ENCODE measurements at regions not wholly inside any gene's neighbourhood (a gene's known extent, or its start where the extent isn't known, plus 50 kb on each side); places are given as distances from the start of the nearest gene placed in this dataset.

DNA sequence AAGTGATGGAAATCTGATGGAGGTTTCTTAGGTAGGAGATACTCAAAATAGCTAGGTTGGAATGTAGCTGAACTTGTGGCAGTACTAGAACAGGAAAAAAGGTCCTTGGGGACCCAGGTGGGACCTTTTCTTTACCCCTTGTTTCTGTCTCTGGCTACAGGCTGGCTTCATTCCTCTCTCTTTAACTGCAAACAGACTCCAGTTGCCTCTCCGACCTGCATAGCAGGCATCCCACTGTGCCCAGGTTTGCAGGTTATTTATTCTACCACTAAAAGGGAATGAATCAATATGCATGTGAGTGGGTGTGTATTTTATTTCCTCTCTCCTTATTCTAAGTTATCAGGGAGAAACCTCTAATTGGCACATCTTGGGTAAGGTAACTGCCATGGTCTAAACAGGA lies 758.1 kb downstream of the MED13L start:
- H3K27ac ChIP-seq (ENCODE audit: low read length) = no peak overlapping the region
- H3K4me3 ChIP-seq (ENCODE audit: low read length) = no peak overlapping the region
- H3K9me3 ChIP-seq (ENCODE audit: low read length) = no peaks in the 10 kb centered on the region
- H3K9ac ChIP-seq (ENCODE audit: low read length) = no peak overlapping the region
- no peaks in the 10 kb centered on the region for H3K36me3 ChIP-seq (ENCODE audit: insufficient read depth, low read length)
- no peaks in the 10 kb centered on the region for H4K20me1 ChIP-seq (ENCODE audit: insufficient read depth)
- no peaks in the 10 kb centered on the region for H3K9me2 ChIP-seq (ENCODE audit: insufficient read depth, low read length)
- H3K4me2 ChIP-seq (ENCODE audit: low read length) = no peak overlapping the region
- no peaks in the 10 kb centered on the region for H3K79me2 ChIP-seq (replicated peaks; ENCODE audit: insufficient read depth, low read length)
- no peak for TF ChIP-seq SMC3 (conservative IDR thresholded peaks at IDR 0.05; ENCODE audit: poor library complexity)
- no peak for TF ChIP-seq EZH2 (IDR thresholded peaks at IDR 0.05; ENCODE audit: borderline replicate concordance, insufficient read depth, low read length, poor library complexity, severe bottlenecking)
- no peak for TF ChIP-seq EP300 (conservative IDR thresholded peaks at IDR 0.05; ENCODE audit: poor library complexity, severe bottlenecking)
- TF ChIP-seq RAD21 (conservative IDR thresholded peaks at IDR 0.05) = no peak
- TF ChIP-seq, protein P1, sequence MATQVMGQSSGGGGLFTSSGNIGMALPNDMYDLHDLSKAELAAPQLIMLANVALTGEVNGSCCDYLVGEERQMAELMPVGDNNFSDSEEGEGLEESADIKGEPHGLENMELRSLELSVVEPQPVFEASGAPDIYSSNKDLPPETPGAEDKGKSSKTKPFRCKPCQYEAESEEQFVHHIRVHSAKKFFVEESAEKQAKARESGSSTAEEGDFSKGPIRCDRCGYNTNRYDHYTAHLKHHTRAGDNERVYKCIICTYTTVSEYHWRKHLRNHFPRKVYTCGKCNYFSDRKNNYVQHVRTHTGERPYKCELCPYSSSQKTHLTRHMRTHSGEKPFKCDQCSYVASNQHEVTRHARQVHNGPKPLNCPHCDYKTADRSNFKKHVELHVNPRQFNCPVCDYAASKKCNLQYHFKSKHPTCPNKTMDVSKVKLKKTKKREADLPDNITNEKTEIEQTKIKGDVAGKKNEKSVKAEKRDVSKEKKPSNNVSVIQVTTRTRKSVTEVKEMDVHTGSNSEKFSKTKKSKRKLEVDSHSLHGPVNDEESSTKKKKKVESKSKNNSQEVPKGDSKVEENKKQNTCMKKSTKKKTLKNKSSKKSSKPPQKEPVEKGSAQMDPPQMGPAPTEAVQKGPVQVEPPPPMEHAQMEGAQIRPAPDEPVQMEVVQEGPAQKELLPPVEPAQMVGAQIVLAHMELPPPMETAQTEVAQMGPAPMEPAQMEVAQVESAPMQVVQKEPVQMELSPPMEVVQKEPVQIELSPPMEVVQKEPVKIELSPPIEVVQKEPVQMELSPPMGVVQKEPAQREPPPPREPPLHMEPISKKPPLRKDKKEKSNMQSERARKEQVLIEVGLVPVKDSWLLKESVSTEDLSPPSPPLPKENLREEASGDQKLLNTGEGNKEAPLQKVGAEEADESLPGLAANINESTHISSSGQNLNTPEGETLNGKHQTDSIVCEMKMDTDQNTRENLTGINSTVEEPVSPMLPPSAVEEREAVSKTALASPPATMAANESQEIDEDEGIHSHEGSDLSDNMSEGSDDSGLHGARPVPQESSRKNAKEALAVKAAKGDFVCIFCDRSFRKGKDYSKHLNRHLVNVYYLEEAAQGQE (IDR thresholded peaks at IDR 0.05; ENCODE audit: borderline replicate concordance) = no peak
- no peak for TF ChIP-seq MXI1 (conservative IDR thresholded peaks at IDR 0.05; ENCODE audit: poor library complexity, severe bottlenecking)
- TF ChIP-seq TAF1 (IDR thresholded peaks at IDR 0.05; ENCODE audit: low read depth) = no peak
- no peak for TF ChIP-seq POLR2AphosphoS5 (IDR thresholded peaks at IDR 0.05)
- TF ChIP-seq, protein P2, sequence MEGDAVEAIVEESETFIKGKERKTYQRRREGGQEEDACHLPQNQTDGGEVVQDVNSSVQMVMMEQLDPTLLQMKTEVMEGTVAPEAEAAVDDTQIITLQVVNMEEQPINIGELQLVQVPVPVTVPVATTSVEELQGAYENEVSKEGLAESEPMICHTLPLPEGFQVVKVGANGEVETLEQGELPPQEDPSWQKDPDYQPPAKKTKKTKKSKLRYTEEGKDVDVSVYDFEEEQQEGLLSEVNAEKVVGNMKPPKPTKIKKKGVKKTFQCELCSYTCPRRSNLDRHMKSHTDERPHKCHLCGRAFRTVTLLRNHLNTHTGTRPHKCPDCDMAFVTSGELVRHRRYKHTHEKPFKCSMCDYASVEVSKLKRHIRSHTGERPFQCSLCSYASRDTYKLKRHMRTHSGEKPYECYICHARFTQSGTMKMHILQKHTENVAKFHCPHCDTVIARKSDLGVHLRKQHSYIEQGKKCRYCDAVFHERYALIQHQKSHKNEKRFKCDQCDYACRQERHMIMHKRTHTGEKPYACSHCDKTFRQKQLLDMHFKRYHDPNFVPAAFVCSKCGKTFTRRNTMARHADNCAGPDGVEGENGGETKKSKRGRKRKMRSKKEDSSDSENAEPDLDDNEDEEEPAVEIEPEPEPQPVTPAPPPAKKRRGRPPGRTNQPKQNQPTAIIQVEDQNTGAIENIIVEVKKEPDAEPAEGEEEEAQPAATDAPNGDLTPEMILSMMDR (IDR thresholded peaks at IDR 0.05; ENCODE audit: poor library complexity, severe bottlenecking) = no peak
- no peaks in the 10 kb centered on the region for H3K27me3 ChIP-seq (ENCODE audit: insufficient read depth, low read depth, low read length)
- H3F3A ChIP-seq (ENCODE audit: insufficient read depth, low read length, poor library complexity, severe bottlenecking) = no peaks in the 10 kb centered on the region
- H2AFZ ChIP-seq (ENCODE audit: low read depth, low read length) = no peak overlapping the region

DNA sequence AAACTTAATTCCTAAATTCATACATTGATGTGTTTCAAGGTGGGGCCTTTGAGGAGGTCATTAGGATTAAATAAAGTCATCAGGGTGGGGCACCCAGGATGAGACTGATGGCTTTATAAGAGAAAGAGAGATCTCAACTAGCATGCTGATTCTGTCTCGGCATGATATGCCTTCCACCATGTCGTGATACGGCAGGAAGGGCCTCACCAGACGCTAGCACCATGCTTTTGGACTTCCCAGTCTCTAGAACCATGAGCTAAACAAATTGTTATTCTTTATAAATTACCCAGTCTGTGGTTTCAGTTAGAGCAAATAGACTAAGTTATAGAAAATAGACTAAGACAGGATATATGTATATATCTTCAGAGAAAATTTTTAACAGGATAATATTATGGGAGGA lies 759.6 kb downstream of the MED13L start:
- Histone ChIP-seq H3K4me3 (ENCODE audit: low read length) (no peak overlapping the region), H3K9me2 (ENCODE audit: insufficient read depth, low read length) (no peaks in the 10 kb centered on the region), H3K36me3 (ENCODE audit: insufficient read depth, low read length) (no peaks in the 10 kb centered on the region), H3K4me2 (ENCODE audit: low read length) (no peak overlapping the region), H2AFZ (ENCODE audit: low read depth, low read length) (no peak overlapping the region), H3K9me3 (ENCODE audit: low read length) (no peaks in the 10 kb centered on the region), H3K27ac (ENCODE audit: low read length) (no peak overlapping the region), H3F3A (ENCODE audit: insufficient read depth, low read length, poor library complexity, severe bottlenecking) (no peaks in the 10 kb centered on the region), H4K20me1 (ENCODE audit: insufficient read depth) (no peaks in the 10 kb centered on the region), H3K79me2 (replicated peaks; ENCODE audit: insufficient read depth, low read length) (no peaks in the 10 kb centered on the region), H3K9ac (ENCODE audit: low read length) (no peak overlapping the region), H3K27me3 (ENCODE audit: insufficient read depth, low read depth, low read length) (no peaks in the 10 kb centered on the region)
- TF ChIP-seq RAD21 (conservative IDR thresholded peaks at IDR 0.05) = no peak
- TF ChIP-seq, protein P2 (IDR thresholded peaks at IDR 0.05; ENCODE audit: poor library complexity, severe bottlenecking) = no peak
- TF ChIP-seq EZH2 (IDR thresholded peaks at IDR 0.05; ENCODE audit: borderline replicate concordance, insufficient read depth, low read length, poor library complexity, severe bottlenecking) = no peak
- TF ChIP-seq TAF1 (IDR thresholded peaks at IDR 0.05; ENCODE audit: low read depth) = no peak
- no peak for TF ChIP-seq SMC3 (conservative IDR thresholded peaks at IDR 0.05; ENCODE audit: poor library complexity)
- TF ChIP-seq, protein P1 (IDR thresholded peaks at IDR 0.05; ENCODE audit: borderline replicate concordance) = no peak
- TF ChIP-seq POLR2AphosphoS5 (IDR thresholded peaks at IDR 0.05) = no peak
- TF ChIP-seq EP300 (conservative IDR thresholded peaks at IDR 0.05; ENCODE audit: poor library complexity, severe bottlenecking) = no peak
- TF ChIP-seq MXI1 (conservative IDR thresholded peaks at IDR 0.05; ENCODE audit: poor library complexity, severe bottlenecking) = no peak
